HG02973 (cell line): ENCODE measurements at regions not wholly inside any gene's neighbourhood (a gene's known extent, or its start where the extent isn't known, plus 50 kb on each side); places are given as distances from the start of the nearest gene placed in this dataset.
A peak's percentile ranks its signal among the peaks of the same experiment; 100 is the strongest.

Experiments used
- ATAC-seq: cut with Tn5 transposase; IDR thresholded peaks from one replicate; pipeline ENCODE4 v1.9.1; 2021; ENCODE audit warnings: moderate library complexity; ENCODE audit not compliant: unreplicated experiment

DNA sequence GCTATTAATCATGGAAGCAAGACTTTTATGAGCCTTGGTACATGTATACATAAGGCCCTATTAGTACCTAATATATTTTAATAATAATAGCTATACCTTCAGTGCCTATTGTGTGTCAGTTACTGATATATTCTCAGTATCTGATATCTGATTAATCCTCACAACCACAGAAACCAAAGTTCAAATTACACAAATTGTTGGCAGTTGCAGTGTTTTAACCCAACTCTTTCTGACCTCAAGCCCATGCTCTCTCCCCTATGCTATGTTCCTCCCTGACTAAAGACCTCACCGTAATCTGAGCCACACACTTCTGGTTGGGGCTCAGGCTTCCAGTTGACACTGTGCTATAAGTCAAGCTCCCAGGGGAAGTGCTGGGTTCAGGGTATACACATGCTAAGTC, 214.4 kb downstream of the SPTSSA start:
- no peak for ATAC-seq

DNA sequence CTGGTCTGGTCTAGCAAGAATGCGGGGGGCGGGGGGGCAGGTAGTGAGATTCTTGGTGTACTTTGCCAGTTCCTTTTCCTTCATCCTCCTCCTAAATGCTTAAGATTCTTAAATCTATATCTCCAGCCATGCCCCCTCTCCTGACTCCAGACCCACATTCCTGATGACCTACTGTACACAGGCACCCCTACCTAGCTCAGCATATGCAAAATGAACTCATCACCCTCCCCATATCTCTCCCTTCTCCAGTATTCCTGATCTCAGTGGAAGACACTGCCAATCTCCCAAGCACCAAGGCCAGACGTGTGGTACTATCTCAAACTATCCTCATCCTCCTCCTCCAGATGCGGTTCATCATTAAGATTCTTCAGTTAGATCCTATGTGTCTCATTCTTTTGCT, 215.8 kb downstream of the SPTSSA start:
- no peak for ATAC-seq

DNA sequence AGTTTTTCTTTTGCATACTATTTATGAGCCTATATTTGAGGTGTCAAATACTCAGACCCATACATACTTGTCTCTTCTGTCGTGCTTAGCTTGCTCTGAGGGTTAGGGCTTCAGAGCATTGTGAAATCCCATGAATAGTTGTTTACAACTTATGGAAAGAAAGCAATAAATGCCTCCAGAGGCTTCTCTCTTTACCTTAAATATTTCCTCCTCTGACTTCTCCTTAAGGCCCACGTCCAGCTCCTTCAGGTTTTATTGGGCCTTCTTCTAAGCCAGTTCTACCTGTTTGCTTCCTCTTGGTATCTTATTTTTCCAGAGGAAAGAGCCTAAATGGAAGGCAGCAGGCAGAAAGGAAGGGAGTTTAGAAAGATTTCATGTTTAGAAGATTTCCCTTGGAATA, 218.6 kb downstream of the SPTSSA start:
- no peak for ATAC-seq

DNA sequence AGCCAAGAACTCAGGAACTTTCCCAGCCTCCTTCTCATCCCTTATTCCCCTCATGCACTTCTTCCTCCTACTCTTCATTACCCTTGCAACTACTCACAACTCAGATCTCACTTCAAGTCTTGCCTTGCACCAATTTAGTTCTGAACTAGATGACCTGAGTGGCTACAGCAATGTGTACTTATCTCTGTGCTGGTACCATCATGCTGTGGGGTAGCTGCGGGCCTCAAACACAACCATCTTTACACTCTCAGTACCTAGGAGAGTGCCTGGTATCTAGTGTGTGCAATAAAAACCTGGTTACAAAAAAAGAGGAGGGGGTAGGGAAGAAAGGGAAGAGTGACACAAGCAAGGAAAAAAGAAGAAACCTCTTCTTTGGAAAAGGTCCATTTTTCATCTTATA, 219.0 kb downstream of the SPTSSA start:
- no peak for ATAC-seq

DNA sequence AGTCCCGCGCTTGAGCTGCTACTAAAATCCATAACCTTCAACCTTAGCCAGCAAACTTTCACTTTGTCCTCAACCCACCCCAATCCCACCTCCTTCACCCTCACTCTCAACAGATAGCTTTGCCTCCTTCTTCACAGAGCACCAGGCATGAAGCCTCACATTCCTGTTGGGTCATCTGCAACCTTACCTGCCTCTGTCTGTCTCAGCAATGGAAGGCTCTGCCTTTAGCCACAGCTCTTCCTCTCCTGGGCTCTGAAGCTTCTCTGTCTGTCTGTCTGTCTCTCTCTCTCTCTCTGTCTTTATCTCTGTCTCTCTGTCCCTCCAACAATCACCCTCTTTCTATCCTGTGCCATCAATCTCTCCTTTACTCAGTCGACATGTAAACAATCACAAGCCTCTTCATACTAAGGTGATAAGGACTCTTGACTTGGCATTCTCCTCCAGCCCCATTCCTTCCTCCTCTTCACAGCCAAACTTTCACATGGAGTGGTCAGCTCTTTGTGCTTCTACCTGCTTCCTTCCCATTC, 220.8 kb downstream of the SPTSSA start:
- ATAC-seq, result no peak

- ATAC-seq, result no peak
Observed at GRCh38 chr14:34238610-34239009, 223.4 kb downstream of the SPTSSA start.

DNA sequence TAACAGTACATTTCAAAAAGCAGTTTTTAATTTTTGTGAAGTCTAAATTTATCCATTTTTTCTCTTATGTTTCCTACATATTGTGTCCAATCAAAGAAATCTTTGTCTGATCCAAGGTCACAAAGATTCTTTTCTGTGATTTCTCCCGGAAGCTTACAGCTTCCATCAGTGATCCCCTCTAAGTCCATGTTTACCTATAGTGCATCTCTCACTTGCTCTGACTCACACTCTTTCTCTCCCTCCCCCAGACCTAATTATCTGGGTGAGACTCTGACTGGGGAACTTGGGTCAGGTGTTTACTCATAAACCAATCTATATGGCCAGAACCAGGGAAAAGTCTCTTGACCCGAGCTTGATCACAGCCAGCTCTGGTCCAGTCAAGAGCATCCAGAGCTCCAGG, 224.4 kb downstream of the SPTSSA start:
- no peak for ATAC-seq

DNA sequence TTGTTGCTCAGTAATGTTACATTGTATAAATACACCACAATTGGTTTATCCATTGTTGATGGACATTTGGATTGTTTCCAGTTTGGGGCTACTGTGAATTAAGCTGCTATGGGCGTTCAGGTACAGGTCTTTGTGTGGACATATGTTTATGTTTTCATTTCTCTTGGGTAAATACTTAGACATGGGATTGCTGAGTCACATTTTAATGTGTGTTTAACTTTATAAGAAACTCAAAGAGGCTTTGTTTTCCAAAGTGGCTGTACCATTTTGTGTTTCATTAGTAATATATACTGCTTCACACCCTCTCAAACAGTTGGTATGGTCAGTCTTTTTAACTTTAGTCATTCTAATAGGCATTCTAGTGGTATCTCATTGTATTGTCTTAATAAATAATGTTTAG, 225.0 kb downstream of the SPTSSA start:
- no peak for ATAC-seq

DNA sequence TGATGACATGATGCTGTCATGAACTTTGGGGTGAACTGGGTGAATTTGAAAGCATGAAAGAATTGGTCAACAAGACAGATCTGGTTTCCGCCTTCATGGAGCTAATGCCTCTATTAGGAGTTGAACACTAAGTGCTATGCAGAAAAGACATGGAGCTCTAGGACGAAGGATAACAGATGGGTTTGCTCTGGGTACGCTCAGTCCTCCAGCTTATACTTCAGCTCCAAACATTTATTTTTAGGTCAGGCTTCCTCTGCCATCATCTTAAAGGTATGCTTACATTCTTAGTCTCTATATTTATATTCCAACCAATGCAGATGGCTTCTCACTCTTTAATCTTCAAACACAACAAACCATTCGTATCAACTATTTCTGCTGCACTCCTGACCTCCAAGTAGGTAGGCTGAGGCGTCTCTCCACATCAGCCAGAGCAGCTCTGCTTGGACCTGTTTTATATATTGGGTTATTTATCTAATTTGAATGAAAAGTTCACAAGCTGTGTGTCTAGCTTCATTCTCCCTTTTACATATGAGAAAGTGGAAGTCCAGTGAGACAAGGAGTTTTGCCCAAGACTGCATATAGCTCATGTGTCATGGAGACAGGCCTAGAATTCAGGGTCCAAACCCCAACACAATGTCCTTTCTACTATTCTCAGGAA, 226.3 kb downstream of the SPTSSA start:
- no peak for ATAC-seq

GRCh38 chr14:34234258-34234657, 227.8 kb downstream of the SPTSSA start:
- no peak for ATAC-seq

DNA sequence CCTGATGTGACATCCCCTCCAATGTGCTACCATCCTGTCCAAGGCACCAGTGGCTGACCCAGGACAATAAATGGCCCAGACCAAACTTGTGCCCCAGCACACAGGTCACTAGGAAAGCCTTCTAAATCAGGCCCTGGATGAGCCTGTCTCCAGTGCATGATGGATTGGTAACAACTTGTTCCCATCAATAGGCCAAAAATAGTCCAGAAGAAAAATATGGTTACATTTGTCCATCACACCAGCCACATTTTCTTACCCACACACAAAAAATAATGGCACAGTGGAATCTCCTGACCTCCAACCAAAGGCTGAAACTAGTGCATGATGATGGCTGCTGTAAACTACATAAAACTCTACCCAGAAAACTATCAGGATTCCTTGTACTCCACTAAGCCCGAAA, 228.4 kb downstream of the SPTSSA start:
- ATAC-seq, result no peak

DNA sequence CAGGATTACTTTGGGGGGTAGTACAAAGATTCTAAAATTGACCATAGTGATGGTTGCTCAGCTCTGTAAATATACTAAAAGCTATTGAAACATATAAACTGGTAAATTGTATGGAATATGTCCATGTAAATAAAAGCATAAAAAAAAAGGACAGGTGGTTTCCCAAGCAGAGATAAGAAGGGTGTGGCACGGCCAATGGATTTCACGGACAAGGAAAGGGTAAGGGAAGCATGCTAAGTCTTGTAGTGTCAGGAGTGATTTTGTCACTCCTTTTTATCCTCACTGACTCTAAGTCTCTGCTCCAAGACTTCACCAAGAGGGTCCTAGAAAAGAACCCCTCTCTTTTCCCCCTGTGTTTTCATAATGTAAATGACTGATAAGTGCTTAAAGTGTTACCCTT, 229.2 kb downstream of the SPTSSA start:
- no peak for ATAC-seq

DNA sequence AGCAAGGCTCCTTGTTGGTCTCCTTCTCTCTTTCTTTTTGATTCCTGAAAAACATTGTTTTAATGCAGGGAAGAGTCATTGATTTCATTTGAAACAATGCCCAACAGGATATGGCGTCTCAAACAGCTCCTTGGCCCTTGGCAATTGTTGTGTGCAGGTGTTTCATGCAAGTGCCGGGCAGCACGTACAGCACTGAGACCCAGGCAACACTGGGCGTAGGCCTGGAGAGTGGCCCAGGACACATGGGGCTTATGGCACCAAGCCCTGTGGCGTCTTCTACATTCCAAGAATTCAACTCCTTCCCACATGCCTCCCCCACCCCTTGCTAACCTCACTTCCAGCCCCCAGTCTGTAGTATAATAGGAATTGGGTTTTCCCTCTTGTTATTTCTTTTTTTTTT, 230.4 kb downstream of the SPTSSA start:
- no peak for ATAC-seq

GRCh38 chr14:34229140-34229539, 232.9 kb downstream of the SPTSSA start:
- no peak for ATAC-seq

- ATAC-seq, result no peak
Observed at GRCh38 chr14:34228650-34228976, 233.4 kb downstream of the SPTSSA start.

DNA sequence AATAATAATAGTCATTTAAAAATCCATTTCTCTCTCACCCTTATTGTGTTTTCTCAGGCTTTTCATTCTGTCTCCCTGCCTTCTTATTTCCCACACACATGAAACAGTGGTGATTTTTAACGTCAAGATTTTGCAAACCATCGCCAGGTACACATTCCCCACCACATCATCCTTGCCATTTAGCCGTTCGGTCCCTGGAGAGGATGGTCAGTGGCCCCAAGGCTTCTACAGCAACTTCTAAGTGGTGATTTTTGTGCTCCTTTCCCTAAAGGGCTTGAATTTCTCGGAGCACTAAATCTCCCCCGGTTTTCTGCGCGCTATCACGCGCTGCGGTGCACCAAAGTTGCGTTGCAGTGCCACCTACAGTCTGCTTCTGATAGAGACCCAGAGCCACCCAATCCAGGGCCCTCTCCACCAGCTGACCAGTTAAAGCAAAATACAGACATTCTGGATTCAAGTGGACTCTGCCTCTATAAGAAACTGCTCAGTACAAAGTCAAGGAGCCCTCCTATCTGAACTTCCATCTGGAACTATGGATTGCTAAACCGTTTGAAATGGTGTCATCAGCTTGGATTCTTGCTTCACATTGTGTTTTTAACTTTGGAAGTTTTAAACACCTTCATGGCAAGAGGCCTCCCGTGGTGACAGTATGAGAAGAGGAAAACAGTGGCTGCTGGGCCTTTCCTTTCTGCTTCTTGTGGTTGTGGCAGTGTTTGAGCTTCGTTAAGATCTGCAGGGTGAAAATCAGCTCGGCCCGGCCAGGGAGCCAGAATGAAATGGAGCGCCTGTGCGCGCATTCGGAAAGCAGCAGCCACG, 234.0 kb downstream of the SPTSSA start:
- peak; percentile 95 for ATAC-seq

DNA sequence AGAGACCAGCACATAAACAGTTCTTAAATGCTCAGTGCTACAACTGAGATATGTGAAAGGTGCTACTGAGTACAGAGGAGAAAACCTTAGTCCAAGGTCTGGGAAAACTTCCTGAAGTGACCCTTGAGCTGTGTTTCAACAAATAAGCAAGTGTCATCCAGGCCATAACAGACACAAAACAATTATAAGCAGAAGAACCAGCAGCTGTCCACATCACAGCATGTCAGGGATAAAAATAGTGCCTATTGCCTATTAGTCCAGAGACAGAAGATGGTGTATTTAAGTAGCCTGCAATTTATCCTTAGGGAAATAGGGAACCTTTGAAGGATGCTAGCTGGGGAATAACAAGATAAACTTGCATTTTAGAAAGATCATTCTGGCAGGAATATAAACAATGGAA, 237.8 kb downstream of the SPTSSA start:
- ATAC-seq, result no peak

DNA sequence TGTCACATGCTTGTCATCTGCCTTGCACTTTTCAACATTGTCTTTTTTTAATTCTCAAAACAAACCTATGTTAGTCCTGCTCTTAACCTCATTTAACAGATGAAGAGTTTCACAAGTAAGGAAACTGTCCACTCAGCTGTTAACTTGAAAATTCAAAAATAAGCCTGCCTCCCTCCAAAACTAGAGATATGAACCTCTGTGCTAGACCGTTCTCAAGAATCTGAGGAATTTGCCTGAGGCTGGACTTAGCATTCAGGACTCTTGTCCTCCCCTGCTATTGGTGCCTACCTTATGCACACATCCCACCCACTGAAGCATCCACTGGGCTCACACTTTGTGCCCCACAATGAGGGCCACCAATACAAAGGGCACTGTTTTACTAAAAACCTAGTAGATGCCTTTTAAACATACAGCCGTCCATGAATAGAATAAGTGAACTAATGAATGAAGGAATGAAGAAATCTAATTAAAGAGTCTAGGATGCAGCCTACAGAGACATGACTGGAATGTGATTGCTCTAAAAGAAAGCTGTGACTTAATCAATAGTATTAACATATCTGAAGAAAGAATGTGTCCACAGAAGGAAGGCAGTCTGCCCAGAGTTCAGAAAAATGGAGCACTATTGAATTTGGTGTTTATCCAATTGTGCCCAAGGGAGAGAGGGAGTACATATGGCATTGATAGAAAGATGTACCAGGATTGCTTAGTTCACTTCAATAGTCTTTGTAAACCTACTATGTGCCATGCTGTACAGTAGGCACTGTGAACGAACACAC, 238.5 kb downstream of the SPTSSA start:
- no peak for ATAC-seq

- ATAC-seq, result no peak
Observed at GRCh38 chr14:34222867-34223266, 239.2 kb downstream of the SPTSSA start.

DNA sequence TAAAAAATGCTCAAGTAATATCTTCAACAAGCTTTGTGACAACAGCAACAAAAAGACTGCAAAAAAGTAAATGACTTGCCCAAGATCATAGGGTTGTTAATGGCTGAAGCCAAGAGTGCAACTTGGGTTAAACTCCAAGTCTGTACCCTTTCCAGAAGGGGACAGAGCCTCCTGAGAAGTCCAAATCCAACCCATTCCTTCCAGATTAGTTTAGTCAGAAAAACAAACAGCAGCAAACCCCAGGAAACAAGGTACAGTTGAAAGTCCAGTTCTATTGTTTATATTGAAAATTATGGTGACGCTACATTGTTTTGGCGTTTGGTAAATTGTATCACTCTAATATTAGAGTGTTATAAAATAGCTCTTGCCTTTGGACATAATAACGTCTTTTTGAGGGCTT, 239.9 kb downstream of the SPTSSA start:
- no peak for ATAC-seq

DNA sequence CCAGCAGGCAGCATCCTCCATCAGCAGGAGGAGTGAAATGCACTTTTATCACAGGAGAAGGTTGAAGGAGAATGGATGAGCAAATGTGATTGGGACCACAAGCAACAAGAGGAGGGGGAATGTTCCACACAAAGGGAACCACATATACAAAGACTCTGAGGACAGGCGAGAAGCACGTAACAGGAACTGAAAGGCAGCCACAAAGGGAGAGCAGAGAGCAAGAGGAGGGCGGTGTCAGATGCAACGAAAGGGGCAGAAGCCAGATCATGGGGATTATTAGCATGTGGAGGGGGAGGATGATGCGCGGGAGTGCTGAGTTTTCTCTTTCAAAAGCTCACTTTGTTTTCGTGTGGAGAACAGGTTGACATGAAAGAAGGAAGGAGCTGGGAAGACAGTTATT, 241.1 kb downstream of the SPTSSA start:
- ATAC-seq, result peak; percentile 62

DNA sequence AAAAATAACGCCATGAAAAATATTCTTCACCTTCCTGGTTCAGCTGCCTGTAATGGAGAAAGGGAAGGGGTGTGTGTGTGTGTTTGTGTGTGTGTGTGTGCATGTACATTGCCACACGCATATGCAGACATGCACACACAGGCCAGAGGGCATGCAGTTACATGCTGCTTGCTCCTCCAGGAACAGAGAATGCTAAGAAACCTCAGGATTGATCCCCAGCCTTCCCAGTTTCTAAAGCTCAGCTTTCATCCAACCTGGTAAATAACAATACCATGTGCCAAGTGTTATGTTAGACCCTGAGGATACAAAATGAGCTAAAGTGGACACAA, 241.7 kb downstream of the SPTSSA start:
- no peak for ATAC-seq
